Caco-2 (cell line): ENCODE measurements at regions not wholly inside any gene's neighbourhood (a gene's known extent, or its start where the extent isn't known, plus 50 kb on each side); places are given as distances from the start of the nearest gene placed in this dataset.

Source experiments
- BruUV-seq: library from RNA; stranded (reverse); fragments of 400-500 nt; replicated peaks from 2 replicates; lab custom pipeline; 2021; lab: Mats Ljungman, UMichigan
- CTCF ChIA-PET: fragments of 300-600 bp; sonication (Branson Sonifier 250); formaldehyde crosslinking; loops from one replicate; lab custom pipeline; 2022; ENCODE audit warnings: antibody characterized with exemption; lab: Charles Lee
- POLR2A ChIA-PET: fragments of 300-600 bp; sonication (Branson Sonifier 250); formaldehyde crosslinking; loops from one replicate; lab custom pipeline; 2022; ENCODE audit warnings: antibody characterized with exemption; lab: Charles Lee
- DNase-seq, 2 experiments: peaks; one replicate each; pipeline versions ENCODE4 v3.0.0 to v3.0.0-alpha.2; 2020 to 2022
- H3K27me3 ChIP-seq: replicated peaks from 2 replicates; pipeline ENCODE4 v1.6.0; 2011; ENCODE audit warnings: low read length; ENCODE audit not compliant: control insufficient read depth, insufficient read depth
- H3K36me3 ChIP-seq: 2 replicates; pipeline ENCODE4 v1.5.1; 2011; ENCODE audit warnings: low read length; ENCODE audit not compliant: control insufficient read depth, insufficient read depth
- H3K4me1 ChIP-seq: fragments of 250-450 bp; sonication (Bioruptor Pico); 2 replicates; pipeline ENCODE4 v1.5.1; 2020; ENCODE audit warnings: mild to moderate bottlenecking
- H3K4me3 ChIP-seq: 2 replicates; pipeline ENCODE4 v1.5.1; 2011; ENCODE audit warnings: low read depth, mild to moderate bottlenecking, control low read depth, low read length
- H3K9me3 ChIP-seq: fragments of 250-450 bp; sonication (Bioruptor Pico); 2 replicates; pipeline ENCODE4 v1.5.1; 2020; ENCODE audit warnings: mild to moderate bottlenecking, moderate library complexity
- H3K27ac Mint-ChIP-seq: one replicate; pipeline ENCODE4 v1.8.0; 2022; ENCODE audit warnings: mixed read lengths; ENCODE audit not compliant: unreplicated experiment
- H3K27me3 Mint-ChIP-seq: one replicate; pipeline ENCODE4 v1.8.0; 2022; ENCODE audit warnings: mixed read lengths; ENCODE audit not compliant: insufficient read depth, unreplicated experiment
- H3K36me3 Mint-ChIP-seq: one replicate; pipeline ENCODE4 v1.8.0; 2022; ENCODE audit warnings: mild to moderate bottlenecking, mixed read lengths; ENCODE audit not compliant: insufficient read depth, unreplicated experiment
- H3K4me1 Mint-ChIP-seq: one replicate; pipeline ENCODE4 v1.8.0; 2022; ENCODE audit warnings: low read depth, mixed read lengths; ENCODE audit not compliant: unreplicated experiment
- H3K4me3 Mint-ChIP-seq: one replicate; pipeline ENCODE4 v1.8.0; 2022; ENCODE audit warnings: mild to moderate bottlenecking, moderate library complexity, mixed read lengths; ENCODE audit not compliant: unreplicated experiment
- H3K9me3 Mint-ChIP-seq: one replicate; pipeline ENCODE4 v1.8.0; 2022; ENCODE audit warnings: mixed read lengths; ENCODE audit not compliant: unreplicated experiment
- CTCF ChIP-seq, 2 experiments: fragments of 200-600 bp in 1 of 2; IDR thresholded peaks; 1 replicate in 1 of 2; 2 replicates in 1 of 2; pipeline versions ENCODE4 v1.5.1 to v1.8.0; 2011 to 2022; ENCODE audit warnings: antibody characterized with exemption in 1 of 2, control low read depth in 1 of 2, inconsistent platforms in 1 of 2, low read depth in 1 of 2, low read length in 1 of 2, mild to moderate bottlenecking in 1 of 2, moderate library complexity in 1 of 2; ENCODE audit not compliant: insufficient read depth in 1 of 2, severe bottlenecking in 1 of 2, unreplicated experiment in 1 of 2
- intact Hi-C: fragments of 100-400 bp; cut with micrococcal nuclease; formaldehyde crosslinking; loops from one replicate; pipeline ENCODE4 v1.10.0; 2022; ENCODE audit not compliant: unreplicated experiment

- Mint-ChIP-seq H3K27ac (no peak overlapping the region), H3K36me3 (no peaks in the 10 kb centered on the region), H3K27me3 (peaks cover 8% of the 10 kb centered on the region), H3K9me3 (peaks cover 21% of the 10 kb centered on the region), H3K4me3 (no peak overlapping the region), H3K4me1 (no peaks in the 10 kb centered on the region)
- Histone ChIP-seq H3K4me1 (no peaks in the 10 kb centered on the region), H3K36me3 (no peaks in the 10 kb centered on the region), H3K9me3 (no peaks in the 10 kb centered on the region), H3K27me3 (no peaks in the 10 kb centered on the region; the same call in 1 of the 2 replicates), H3K4me3 (no peak overlapping the region)
- ChIA-PET POLR2A (no interaction called here), CTCF (no interaction called here)
- DNase-seq: no peak
- no peak for TF ChIP-seq CTCF (IDR thresholded peaks at IDR 0.05; ENCODE audit: insufficient read depth in 1 of 2, low read depth in 1 of 2, low read length in 1 of 2, severe bottlenecking in 1 of 2, unreplicated experiment in 1 of 2)
- intact Hi-C loops: no loop called here
- no TSS peak for BruUV-seq
Measured at GRCh38 chr11:127931803-127932202, 655.6 kb downstream of the ETS1 start.

GRCh38 chr11:127926721-127927120 lies 660.6 kb downstream of the ETS1 start:
- no peak for TF ChIP-seq CTCF (IDR thresholded peaks at IDR 0.05; ENCODE audit: insufficient read depth in 1 of 2, low read depth in 1 of 2, low read length in 1 of 2, severe bottlenecking in 1 of 2, unreplicated experiment in 1 of 2)
- H3K4me3 ChIP-seq: no peak overlapping the region
- ChIA-PET CTCF (no interaction called here), POLR2A (no interaction called here)
- no TSS peak for BruUV-seq
- no peak overlapping the region for H3K4me3 Mint-ChIP-seq
- DNase-seq: no peak
- H3K27me3 ChIP-seq: no peaks in the 10 kb centered on the region; the same call in 1 of the 2 replicates
- no peaks in the 10 kb centered on the region; the same call in 1 of the 2 replicates for H3K4me1 ChIP-seq
- no peaks in the 10 kb centered on the region for H3K36me3 Mint-ChIP-seq
- no peaks in the 10 kb centered on the region for H3K27me3 Mint-ChIP-seq
- no peaks in the 10 kb centered on the region for H3K9me3 ChIP-seq
- no peaks in the 10 kb centered on the region for H3K4me1 Mint-ChIP-seq
- no peaks in the 10 kb centered on the region for H3K36me3 ChIP-seq
- peaks cover 17% of the 10 kb centered on the region for H3K9me3 Mint-ChIP-seq
- intact Hi-C loops: no loop called here
- no peak overlapping the region for H3K27ac Mint-ChIP-seq

- CTCF ChIA-PET: no interaction called here
- BruUV-seq: no TSS peak
Measured at GRCh38 chr11:127925475-127925874, 661.9 kb downstream of the ETS1 start.

More at GRCh38 chr11:127925475-127925874, 661.9 kb downstream of the ETS1 start:
- H3K27me3 ChIP-seq: no peaks in the 10 kb centered on the region; the same call in 1 of the 2 replicates
- intact Hi-C loops: no loop called here
- Mint-ChIP-seq H3K36me3 (no peaks in the 10 kb centered on the region), H3K4me1 (no peaks in the 10 kb centered on the region), H3K27me3 (no peaks in the 10 kb centered on the region), H3K27ac (no peak overlapping the region), H3K9me3 (peaks cover 29% of the 10 kb centered on the region), H3K4me3 (no peak overlapping the region)
- H3K36me3 ChIP-seq: no peaks in the 10 kb centered on the region
- no peak overlapping the region for H3K4me3 ChIP-seq
- H3K9me3 ChIP-seq: no peaks in the 10 kb centered on the region
- DNase-seq: no peak
- POLR2A ChIA-PET: no interaction called here
- TF ChIP-seq CTCF (IDR thresholded peaks at IDR 0.05; ENCODE audit: insufficient read depth in 1 of 2, low read depth in 1 of 2, low read length in 1 of 2, severe bottlenecking in 1 of 2, unreplicated experiment in 1 of 2): no peak
- H3K4me1 ChIP-seq: no peaks in the 10 kb centered on the region; the same call in 1 of the 2 replicates
